HUES64 (cell line): ENCODE measurements at regions not wholly inside any gene's neighbourhood (a gene's known extent, or its start where the extent isn't known, plus 50 kb on each side); places are given as distances from the start of the nearest gene placed in this dataset.

Experiments
- H3K27ac ChIP-seq: 2 replicates; pipeline ENCODE4 v1.7.0; 2013; ENCODE audit warnings: low read depth, low read length, inconsistent platforms
- H3K27me3 ChIP-seq: 2 replicates; pipeline ENCODE4 v1.6.1; 2013; ENCODE audit warnings: mild to moderate bottlenecking, low read length; ENCODE audit not compliant: insufficient read depth
- H3K36me3 ChIP-seq: 2 replicates; pipeline ENCODE4 v1.6.1; 2013; ENCODE audit warnings: mild to moderate bottlenecking, low read length; ENCODE audit not compliant: insufficient read depth
- H3K4me1 ChIP-seq: 2 replicates; pipeline ENCODE4 v1.6.1; 2013; ENCODE audit warnings: mild to moderate bottlenecking, low read length, moderate library complexity; ENCODE audit not compliant: insufficient read depth
- H3K4me3 ChIP-seq: 2 replicates; pipeline ENCODE4 v1.5.1; 2013; ENCODE audit warnings: mild to moderate bottlenecking, low read length, moderate library complexity
- H3K9ac ChIP-seq: 2 replicates; pipeline ENCODE4 v1.6.1; 2013; ENCODE audit warnings: mild to moderate bottlenecking, low read depth, low read length
- H3K9me3 ChIP-seq: 2 replicates; pipeline ENCODE4 v1.6.1; 2013; ENCODE audit warnings: low read depth, low read length; ENCODE audit not compliant: insufficient read depth
- WGBS: fragments of 150-250, 120-280 bp; methylation state at CpG from one replicate; pipeline ENCODE4 v1.1.7; 2013; ENCODE audit warnings: missing lambda C conversion rate; 5-methylcytosine and 5-hydroxymethylcytosine counted together

DNA sequence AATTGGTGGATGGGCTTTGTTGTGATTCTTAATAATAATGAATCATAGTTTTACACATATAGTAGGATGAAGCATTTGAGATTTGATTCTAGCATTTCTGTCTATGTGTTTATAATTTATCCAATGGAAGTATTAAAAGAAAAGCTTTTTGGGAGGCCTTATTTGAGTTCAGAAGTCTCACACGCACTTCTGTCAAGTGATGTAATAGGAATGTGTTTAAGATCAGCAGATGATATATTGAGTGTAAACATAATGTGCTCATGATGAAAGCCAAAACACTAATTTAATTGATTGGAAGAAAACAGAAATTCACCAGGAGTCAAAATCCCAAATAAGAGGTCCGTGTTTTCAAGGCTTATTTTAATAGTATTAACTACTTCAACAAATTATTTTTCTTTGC lies 435.6 kb upstream of the HSF2 start:
- Histone ChIP-seq H3K9ac (no peak overlapping the region), H3K9me3 (no peaks in the 10 kb centered on the region)
- WGBS: 100% methylated on average over 1 of the region's 2 CpGs

DNA sequence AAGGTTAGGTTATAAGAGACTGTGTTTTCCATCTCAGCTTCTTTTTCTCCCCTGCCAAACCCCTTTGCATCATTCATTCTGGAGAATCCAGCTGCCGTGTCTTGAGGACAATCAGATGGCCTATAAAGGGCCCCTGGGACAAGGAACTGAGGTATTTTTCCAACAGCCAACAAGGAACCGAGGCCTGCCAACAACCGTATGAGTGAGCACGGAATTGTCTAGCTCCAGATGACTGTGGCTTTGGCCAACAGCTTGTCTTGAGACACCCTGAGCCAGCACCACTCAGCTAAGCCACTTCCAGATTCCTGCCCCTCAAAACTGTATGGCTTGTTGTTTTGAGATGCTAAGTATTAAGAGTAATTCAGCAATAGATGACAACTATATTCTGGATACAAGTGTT lies 433.7 kb upstream of the HSF2 start:
- Histone ChIP-seq H3K36me3 (no peaks in the 10 kb centered on the region), H3K4me3 (no peak overlapping the region), H3K27ac (no peak overlapping the region), H3K27me3 (no peaks in the 10 kb centered on the region), H3K9ac (no peak overlapping the region), H3K4me1 (no peaks in the 10 kb centered on the region), H3K9me3 (no peaks in the 10 kb centered on the region)
- WGBS: 94% methylated on average over 4 of the region's 4 CpGs

More for the DNA sequence above, 435.6 kb upstream of the HSF2 start:
- Histone ChIP-seq H3K4me1 (no peaks in the 10 kb centered on the region), H3K27me3 (no peaks in the 10 kb centered on the region), H3K27ac (no peak overlapping the region), H3K4me3 (no peak overlapping the region), H3K36me3 (no peaks in the 10 kb centered on the region)

DNA sequence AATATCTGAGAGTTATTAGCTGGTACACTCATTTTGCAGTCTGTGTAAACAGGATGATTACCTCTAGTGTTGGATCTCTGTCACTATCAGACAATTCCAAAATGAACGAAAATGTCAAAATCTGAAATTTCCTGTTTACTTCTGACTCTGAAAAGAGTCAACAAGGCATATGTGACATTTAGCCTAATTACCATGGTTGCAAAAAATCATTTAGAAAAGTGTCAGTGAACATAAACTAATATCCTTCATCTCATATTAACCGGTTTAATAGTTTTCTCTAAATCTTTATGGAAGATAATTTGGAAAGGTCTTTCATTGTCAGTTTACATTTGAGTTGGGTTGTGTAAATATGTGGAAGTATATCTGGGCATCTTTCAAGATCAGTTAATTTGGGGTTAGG lies 431.8 kb upstream of the HSF2 start:
- no peaks in the 10 kb centered on the region for H3K27me3 ChIP-seq
- H3K4me1 ChIP-seq: peaks cover 3% of the 10 kb centered on the region; the same call in 1 of the 2 replicates
- WGBS: 87% methylated on average over 2 of the region's 2 CpGs
- H3K27ac ChIP-seq: no peak overlapping the region
- H3K4me3 ChIP-seq: no peak overlapping the region
- H3K9ac ChIP-seq: no peak overlapping the region
- no peaks in the 10 kb centered on the region for H3K9me3 ChIP-seq
- no peaks in the 10 kb centered on the region for H3K36me3 ChIP-seq

DNA sequence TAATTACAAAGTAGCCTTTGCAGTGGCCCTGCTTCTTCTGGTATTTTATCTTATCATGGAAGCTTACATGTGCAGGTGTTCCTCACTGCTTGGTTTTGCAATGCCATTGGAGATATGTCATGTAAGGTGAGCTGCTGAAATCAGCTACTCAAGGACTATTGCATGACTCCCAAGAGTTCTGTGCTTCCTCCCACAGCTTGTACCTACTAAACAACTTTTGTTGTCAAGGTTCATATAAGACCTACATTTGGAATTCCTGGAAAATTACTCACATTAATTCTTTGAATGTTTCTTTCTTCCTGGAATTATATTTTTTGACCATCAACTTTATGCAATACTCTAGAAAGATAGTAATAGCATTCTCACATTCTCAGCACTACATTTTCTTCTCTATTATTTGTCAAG lies 427.5 kb upstream of the HSF2 start:
- Histone ChIP-seq H3K4me3 (no peak overlapping the region), H3K9ac (no peak overlapping the region), H3K27ac (no peak overlapping the region), H3K36me3 (no peaks in the 10 kb centered on the region), H3K27me3 (no peaks in the 10 kb centered on the region), H3K9me3 (peaks cover 7% of the 10 kb centered on the region; the same call in 1 of the 2 replicates), H3K4me1 (peaks cover 4% of the 10 kb centered on the region; the same call in 1 of the 2 replicates)

DNA sequence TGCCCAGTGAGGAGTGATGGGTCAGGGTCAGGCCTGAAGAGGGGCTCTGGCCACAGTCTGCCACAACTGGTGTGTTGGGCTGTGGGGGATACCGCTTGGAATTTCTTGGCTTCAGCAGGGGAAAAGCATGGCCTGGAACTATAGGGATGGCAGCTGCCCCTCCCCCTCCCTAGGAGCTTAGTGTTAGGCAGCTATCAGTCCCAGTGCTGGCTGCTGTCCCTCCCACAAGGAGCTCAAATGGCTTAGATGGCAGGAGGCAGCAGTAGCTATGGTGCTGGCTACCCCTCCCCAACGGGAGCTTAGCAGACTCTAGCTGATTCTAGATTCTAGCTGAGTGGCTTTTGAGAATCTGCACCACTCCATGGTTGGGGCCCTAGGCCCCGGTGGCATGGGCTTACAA lies 414.5 kb upstream of the HSF2 start:
- H3K27me3 ChIP-seq: no peaks in the 10 kb centered on the region
- H3K36me3 ChIP-seq: no peaks in the 10 kb centered on the region
- 95% methylated on average over 3 of the region's 3 CpGs for WGBS
- no peak overlapping the region for H3K27ac ChIP-seq
- no peak overlapping the region for H3K4me3 ChIP-seq
- peaks cover 3% of the 10 kb centered on the region; the same call in 1 of the 2 replicates for H3K9me3 ChIP-seq
- H3K9ac ChIP-seq: no peak overlapping the region
- no peaks in the 10 kb centered on the region for H3K4me1 ChIP-seq

DNA sequence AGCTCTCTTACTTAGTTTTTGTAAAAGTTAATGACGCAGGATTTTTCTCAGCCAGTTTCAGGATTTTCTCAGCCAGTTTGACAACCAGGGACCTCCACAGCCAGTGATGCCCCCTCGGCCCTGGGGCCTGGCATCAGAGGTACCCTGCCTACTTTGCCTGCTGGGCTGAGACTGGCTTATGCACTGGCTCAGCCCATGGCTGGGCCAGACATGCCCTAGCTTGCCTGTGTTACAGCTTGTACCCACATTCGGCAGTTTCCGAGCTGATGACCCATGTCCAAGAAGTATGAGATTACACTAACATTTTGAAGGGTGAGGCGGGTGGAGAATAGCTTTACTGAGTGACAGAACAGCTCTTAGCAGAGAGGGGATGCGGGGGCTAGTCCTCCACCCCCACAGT lies 406.1 kb upstream of the HSF2 start:
- no peaks in the 10 kb centered on the region for H3K27me3 ChIP-seq
- no peak overlapping the region for H3K9ac ChIP-seq
- peaks cover 9% of the 10 kb centered on the region for H3K9me3 ChIP-seq
- 79% methylated on average over 6 of the region's 6 CpGs for WGBS
- H3K4me1 ChIP-seq: no peaks in the 10 kb centered on the region
- no peaks in the 10 kb centered on the region for H3K36me3 ChIP-seq
- H3K27ac ChIP-seq: no peak overlapping the region
- H3K4me3 ChIP-seq: no peak overlapping the region

GRCh38 chr6:121994919-121995318 lies 404.5 kb upstream of the HSF2 start:
- H3K4me1 ChIP-seq: peaks cover 7% of the 10 kb centered on the region
- peaks cover 9% of the 10 kb centered on the region for H3K9me3 ChIP-seq
- H3K9ac ChIP-seq: no peak overlapping the region
- no peak overlapping the region for H3K27ac ChIP-seq
- H3K4me3 ChIP-seq: no peak overlapping the region
- no peaks in the 10 kb centered on the region for H3K36me3 ChIP-seq
- no peaks in the 10 kb centered on the region for H3K27me3 ChIP-seq
- WGBS: 93% methylated on average over 1 of the region's 1 CpG

GRCh38 chr6:121998631-121999030 lies 400.8 kb upstream of the HSF2 start:
- Histone ChIP-seq H3K27me3 (no peaks in the 10 kb centered on the region), H3K4me3 (no peak overlapping the region), H3K4me1 (peaks cover 12% of the 10 kb centered on the region), H3K27ac (no peak overlapping the region), H3K36me3 (no peaks in the 10 kb centered on the region), H3K9me3 (peaks cover 3% of the 10 kb centered on the region; the same call in 1 of the 2 replicates), H3K9ac (no peak overlapping the region)
- 100% methylated on average over 1 of the region's 2 CpGs for WGBS

DNA sequence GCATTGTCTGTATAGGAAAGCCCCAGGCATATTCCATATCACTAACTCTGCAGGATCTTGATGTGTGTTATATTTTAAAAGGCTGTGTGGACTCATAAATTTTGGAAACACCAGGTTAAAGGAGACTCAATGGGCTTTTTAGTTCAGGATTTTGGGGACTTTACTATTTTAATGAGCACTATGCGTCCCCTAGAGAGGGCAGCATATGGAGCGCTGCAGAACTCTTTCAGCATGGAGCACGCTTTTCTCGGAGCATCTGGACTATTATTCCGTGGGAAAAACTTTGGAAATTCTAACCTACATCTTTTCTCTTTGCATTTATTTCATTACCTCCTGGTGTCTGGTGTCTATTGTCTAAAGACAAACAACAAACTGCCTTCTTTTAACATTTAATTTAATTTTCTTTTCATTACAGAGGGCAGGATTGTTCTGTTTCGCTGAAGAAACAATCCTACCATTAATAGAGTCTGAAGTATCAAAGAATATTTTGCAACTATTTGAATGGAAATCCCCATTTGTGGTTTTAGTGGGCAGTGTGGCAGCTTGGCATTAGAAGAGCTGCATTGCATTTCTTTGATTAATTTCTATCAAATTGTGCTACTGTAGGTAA lies 399.9 kb upstream of the HSF2 start:
- no peak overlapping the region for H3K27ac ChIP-seq
- WGBS: 89% methylated on average over 5 of the region's 6 CpGs

GRCh38 chr6:122005661-122006060 lies 393.8 kb upstream of the HSF2 start:
- Histone ChIP-seq H3K4me3 (no peak overlapping the region), H3K27me3 (no peaks in the 10 kb centered on the region), H3K9ac (no peak overlapping the region), H3K27ac (no peak overlapping the region), H3K9me3 (no peaks in the 10 kb centered on the region), H3K4me1 (peaks cover 37% of the 10 kb centered on the region), H3K36me3 (no peaks in the 10 kb centered on the region)
- 100% methylated on average over 1 of the region's 3 CpGs for WGBS

More for the DNA sequence above, 399.9 kb upstream of the HSF2 start:
- Histone ChIP-seq H3K9ac (no peak overlapping the region), H3K36me3 (no peaks in the 10 kb centered on the region), H3K9me3 (no peaks in the 10 kb centered on the region), H3K27me3 (no peaks in the 10 kb centered on the region), H3K4me3 (no peak overlapping the region), H3K4me1 (peaks cover 12% of the 10 kb centered on the region)

- no peaks in the 10 kb centered on the region for H3K9me3 ChIP-seq
- peaks cover 37% of the 10 kb centered on the region for H3K4me1 ChIP-seq
- 29% methylated on average over 1 of the region's 1 CpG for WGBS
- peak overlapping the region; percentile 43; the same call in 1 of the 2 replicates for H3K9ac ChIP-seq
- peak overlapping the region; percentile 34 for H3K27ac ChIP-seq
- no peak overlapping the region for H3K4me3 ChIP-seq
- H3K36me3 ChIP-seq: no peaks in the 10 kb centered on the region
- H3K27me3 ChIP-seq: no peaks in the 10 kb centered on the region
These were observed 392.1 kb upstream of the HSF2 start for GRCh38 chr6:122007339-122007738.
